Stimulated activated CD8-positive, alpha-beta memory T cell treated with anti-CD3 and anti-CD28 coated beads, Interleukin-4, amount 100 ng/mL, for 4 hours (primary cell): ENCODE measurements at regions not wholly inside any gene's neighbourhood (a gene's known extent, or its start where the extent isn't known, plus 50 kb on each side); places are given as distances from the start of the nearest gene placed in this dataset.
A peak's percentile ranks its signal among the peaks of the same experiment; 100 is the strongest.

Experiments
- DNase-seq, 2 donors: peaks; one replicate each; pipeline ENCODE4 v3.0.0-alpha.2; 2020; ENCODE audit warnings: low read depth in 2 of 2, low spot score in 1 of 2

DNA sequence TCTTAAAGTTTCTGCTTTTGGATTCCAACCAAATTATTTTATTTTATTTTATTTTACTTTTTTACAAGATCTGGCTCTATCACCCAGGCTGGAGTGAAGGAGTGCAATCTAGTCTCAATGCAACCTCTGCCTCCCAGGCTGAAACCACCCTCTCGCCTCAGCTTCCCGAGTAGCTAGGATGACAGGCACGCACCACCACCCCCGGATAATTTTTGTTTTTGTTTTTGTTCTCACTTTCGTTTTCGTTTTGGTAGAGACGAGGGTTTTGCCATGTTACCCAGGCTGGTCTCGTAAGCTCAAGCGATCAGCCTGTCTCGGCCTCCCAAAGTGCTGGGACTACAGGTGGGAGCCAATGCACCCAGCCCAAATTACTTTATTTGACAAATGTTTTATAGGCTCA is 219.8 kb downstream of the ETS1 start:
- DNase-seq: no peak

DNA sequence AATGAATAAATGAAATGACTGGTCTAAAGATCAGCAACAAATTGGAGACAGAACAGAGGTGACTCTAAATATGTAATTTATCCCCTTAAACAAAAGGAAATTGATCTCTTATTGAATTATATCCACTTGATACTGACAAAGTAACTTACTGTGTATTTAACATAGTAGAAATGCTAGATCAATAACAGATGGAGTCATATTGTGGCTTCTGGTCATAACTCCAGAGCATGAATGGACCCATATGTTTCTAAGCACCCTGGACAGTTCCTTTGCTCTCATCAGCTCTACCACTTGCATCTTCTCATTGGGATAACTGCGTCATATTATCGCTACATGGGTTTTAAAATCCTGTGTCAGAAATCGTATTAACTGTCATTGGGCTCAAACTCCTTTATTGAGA is 222.3 kb downstream of the ETS1 start:
- no peak for DNase-seq

DNA sequence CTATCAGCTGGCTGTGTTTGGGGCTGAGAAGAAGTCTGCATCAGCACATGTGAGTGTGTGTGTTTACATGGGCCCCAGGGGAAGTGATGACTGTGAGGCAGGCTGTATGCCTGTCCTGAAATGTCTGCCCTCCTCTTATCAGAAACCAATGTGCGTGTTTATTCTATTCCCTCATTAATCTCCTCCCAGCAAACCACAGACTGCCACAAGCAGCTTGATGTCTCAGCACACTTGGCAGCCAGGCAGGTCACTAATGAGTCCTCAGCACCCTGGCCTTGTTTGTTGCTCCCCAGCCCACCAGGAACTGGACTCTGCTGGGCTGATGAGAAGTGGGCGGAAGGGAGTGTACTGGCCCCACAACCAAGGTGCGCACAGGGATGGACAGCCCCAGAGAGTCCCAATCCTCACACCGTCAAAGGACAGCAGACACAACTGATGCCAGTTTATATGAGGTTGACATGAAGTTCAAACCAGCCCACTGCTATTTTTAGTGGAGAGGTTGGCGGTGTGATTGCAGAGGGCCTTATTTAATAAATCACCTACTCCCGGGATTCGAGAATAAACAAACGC is 225.8 kb downstream of the ETS1 start:
- no peak for DNase-seq

DNA sequence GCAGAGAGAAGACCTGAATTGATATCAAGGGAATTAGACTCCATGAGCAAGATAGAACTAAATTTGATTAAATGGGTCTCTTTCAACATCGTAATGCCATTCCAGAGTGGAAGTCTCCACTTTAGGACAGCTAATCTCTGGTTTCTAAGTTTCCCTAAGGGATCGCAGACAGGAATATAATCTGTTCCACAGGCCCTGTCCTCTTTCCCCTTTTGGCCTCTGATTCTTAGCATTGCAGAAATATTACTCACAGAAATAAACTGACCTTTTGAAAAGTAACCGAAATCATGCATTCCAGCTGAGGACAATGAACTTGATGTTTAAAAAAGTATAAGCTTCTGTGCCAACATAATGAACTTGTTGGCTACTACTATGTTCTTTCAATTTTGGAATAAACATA is 227.8 kb downstream of the ETS1 start:
- DNase-seq: no peak

DNA sequence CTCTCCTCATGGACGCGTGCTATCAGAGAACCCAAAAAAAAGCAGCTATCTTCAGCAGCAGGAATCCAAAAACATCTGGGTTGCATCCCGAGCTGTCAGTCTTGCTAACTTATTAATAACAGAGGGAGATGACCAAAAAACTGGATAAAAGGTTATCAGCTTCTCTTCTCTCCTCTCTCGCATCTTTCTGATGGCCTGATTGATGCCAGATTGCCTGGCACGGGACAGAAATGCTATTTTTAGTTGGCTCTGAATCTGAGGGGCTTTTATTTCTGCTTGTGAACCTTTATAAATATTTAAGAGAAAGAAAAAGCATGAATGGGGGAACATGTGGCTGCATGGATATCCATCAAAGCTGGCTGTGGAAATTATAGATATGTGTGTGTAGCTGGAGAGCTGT is 230.3 kb downstream of the ETS1 start:
- DNase-seq: no peak

DNA sequence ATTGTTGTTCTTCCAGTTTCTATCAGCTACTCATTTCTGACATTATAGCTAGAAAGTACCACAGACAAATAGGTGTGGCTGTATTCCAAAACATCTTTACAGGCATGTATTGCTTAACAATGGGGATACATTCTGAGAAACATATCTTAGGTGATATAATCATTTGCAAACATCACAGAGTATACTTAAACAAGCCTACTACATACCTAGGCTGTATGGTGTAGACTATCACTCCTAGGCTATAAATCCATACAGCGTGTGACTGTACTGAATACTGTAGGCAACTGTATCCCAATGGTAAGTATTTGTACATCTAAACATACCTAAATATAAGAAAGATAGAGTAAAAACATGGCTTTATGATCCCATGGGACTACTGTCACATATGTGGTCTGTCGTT is 231.8 kb downstream of the ETS1 start:
- no peak for DNase-seq

DNA sequence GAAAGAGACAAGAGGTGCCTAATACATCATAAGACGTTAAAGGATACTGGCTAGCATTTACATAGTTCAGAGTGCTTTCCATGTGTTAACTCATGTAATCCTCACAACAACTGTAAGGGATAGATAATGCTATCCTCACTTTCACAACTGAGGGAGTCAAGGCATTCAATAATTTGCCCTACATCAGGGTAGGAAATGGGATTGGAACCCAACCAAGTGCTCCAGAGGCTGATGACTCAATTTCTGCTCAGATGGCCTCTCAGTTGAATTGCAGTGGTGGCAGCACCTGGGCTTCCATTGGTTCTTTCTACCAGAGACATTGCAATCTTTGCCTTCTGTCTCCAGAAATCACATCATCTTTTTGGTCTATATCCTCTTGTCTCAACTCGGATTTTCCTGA is 232.9 kb downstream of the ETS1 start:
- no peak for DNase-seq

DNA sequence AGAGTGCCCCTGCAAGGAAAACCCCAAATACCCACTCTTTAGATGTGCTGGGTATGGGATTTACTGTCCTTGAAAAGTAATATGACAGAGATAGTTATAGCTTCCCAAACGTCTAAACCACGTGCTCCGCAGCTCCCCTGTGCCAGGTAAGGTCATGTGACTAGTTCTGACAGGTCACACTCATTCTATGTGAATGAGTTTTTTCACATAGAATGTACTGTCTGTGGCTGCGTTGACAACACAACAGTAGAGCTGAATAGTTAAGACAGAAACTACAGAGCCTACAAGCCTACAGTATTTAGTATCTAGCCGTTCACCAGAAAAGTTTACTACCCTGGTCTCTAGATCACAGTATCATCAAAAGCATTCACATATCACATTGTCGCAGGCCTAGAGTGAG is 236.2 kb downstream of the ETS1 start:
- no peak for DNase-seq

DNA sequence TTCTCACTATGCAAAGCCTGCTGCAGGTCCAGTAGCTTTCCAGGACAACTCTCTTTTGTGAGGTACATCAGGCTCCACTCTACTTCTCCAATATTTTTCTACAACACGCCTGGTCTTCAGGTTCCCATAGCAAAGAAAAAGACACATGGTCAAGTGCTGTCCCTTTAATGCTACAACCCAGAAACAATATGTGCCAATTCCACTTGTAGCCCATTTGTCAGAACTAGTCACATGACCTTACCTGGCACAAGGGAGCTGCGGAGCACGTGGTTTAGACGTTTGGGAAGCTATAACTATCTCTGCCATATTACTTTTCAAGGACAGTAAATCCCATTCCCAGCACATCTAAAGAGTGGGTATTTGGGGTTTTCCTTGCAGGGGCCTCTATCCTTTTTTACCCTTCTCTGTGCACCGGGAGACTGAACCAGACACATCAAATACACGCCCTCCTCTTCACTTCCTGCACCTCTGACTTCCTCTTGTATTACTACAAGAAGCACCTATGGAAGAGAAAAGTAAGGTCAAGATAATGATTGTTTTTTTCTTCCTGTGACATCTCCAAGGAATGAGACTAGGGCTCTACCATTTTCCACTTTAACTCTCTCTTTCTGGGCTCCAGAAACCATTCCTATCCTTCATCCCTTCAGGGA is 237.6 kb downstream of the ETS1 start:
- DNase-seq: no peak

DNA sequence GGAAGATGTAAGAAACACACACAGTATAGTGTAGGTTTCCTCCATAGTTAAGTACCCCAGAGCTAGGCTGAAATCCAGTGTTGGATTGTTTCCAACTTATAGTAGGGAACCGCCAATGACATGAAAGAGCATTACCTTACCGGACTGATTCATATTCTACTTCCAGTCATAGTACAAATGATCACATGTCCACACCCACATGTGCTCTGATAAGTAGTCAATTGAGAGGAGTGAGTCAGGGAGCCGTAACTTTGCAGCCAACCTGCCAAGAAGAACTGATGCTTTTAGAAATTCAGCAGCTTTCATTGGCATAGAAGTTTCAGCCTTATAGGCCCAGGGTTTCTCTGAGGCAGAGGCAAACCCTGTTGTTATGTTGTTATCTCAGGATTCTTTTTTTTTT is 240.6 kb downstream of the ETS1 start:
- no peak for DNase-seq

DNA sequence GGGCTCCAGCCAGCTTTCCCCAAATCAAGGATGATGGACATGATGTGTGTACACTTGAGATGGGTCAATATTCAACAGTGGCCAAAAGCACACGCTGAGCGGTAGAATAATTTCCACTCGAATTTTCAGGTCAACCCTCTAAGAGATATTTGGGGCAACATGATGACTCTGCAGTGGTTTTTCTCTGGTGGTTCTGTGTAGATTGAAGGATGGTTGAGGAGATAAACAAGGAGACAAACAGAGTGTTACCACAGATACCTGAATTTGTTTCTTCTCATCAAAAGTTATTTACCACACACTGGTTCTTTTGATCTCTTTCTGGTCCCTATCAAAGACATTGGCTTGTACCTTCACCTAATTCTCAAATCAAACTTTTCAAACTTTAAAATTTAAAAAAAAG is 242.0 kb downstream of the ETS1 start:
- DNase-seq: no peak

DNA sequence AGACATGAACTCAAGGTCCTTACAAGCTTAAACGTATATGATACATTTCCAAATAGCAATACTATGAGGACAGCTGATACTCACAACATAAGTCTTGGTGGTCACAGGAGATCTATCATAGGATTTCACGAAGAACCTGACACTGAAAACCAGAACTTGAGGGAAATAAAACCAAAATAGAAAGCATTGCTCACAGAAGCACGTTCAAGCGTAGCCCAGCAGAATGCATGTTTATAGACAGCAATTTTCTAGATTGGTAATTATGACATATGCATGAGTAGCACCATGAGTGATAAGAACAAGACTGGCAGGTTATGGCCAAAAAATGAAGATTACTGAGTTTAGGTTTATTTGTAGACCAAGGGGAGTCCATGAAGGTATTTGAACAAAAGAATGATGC is 243.5 kb downstream of the ETS1 start:
- DNase-seq: no peak

DNA sequence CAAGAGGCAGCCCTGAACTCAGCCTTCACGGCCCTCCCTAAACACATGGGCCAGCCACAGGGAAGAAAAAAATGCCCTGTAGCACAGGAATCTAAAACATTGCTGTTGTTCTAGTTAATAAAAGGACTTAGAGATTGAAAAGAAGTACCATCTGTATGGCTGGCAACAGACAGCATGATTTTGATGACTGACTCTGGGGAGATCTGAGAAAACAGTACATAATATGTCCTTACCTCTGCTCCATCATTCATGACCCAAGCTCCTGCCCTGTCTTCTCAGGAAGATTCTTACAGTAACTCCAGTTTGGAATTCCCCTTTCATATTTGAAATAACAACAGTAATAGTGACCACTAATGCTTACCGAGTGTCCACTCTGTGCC is 244.2 kb downstream of the ETS1 start:
- DNase-seq: no peak

DNA sequence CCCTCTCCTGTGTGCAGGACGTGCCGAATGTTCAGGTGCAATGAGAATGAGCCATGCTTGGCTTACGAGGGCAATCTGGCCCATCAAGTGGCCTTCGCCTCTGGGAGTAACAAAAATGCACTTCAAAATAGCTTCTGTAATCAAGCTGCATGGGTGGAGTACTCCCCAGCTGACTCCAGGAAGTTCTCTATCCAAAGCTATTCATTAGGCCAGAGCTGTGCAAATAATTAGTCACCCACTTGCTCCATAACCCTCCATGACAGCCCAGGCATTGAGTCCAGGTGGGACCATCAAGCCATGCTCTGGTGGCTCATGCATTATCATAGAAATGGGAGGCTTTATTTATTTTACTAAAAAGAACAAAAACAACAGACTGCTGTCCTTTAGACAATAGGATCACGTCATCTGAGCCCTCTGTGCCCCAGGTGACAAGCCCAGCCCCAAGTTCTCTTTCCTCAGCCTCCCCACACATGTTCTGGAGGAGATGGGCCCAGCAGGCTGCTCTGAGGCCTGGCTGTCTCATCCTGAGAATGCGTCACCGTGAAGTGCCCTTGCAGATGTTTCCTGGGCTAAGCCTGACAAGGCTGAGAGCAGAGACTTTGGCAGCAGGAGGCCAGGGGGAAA is 244.7 kb downstream of the ETS1 start:
- DNase-seq: no peak

DNA sequence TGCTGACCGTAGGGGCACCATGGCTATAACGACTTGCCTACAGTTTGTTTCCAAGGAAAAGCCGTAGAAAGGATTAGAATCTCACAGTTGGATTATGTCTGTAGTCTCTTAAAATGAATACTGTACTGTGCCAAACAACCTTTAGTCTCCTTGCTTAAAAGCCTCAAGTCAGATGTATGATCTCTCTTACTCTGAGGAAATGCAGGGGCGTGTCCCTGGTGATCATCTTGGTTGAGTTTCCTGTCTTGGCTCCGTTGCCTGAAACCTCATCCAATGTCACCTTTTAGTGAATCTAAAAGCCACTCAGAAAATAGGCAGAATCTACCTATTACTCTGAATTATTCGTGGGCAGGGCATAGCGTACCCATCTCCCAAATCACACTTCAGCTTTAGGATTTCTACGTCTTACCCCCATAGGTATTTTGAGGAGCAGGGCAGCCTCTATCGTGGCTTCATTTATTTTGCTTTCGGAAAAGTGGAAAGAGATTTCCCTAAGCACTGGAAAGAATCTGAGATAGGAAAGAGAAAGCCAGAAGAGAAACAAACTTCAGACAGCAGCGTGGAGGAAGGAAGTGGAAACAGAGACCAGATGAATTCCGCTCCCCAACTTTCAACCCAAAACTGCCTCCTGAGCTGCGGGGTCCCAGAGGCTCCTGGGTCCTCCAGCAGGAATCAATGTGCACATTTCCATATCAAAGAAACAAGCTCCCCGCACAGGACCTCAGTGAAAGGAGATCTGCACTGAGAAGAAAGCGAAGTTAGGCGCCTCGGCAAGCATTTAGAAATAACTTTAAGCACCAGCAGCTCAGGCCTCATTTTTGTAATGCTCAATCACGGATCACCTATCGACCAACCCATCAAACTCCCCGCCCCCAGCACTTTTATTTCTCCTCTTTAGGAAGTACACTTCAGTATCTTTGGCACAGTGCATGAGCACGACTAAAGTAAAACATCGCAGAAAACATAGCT is 245.8 kb downstream of the ETS1 start:
- DNase-seq: peak in 1 of 2 donors; percentile 22

DNA sequence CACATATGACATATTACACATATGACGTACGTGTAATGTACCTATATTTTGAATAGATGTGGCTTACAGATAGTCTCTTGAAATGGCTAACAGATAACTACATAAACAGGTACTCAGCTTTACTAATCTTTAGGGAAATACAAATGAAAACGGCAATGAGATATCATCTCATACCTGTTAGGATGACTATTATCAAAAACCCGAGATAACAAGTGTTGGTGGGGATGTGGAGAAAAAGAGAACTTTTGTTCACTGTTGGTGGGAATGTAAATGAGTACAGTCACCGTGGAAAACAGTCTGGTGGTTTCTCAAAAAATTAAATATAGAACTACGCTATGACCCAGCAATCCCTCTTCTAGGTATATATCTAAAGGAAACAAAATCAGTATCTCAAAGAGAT is 247.6 kb downstream of the ETS1 start:
- DNase-seq: no peak

DNA sequence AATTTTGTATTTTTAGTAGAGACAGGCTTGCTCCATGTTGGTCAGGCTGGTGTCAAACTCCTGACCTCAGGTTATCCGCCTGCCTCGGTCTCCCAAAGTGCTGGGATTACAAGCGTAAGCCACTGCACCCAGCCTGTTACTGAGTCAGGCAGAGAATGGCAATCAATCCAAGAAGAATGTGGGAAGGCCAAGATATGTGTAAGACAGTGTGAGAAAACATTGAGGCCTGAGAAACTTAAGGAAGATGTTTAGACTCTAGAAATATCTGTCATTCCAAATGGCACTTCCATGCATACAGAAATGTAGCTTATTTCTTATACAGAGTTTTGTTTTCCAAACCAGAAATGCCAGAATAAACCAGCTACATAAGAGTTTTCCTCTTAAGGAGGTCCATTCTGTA is 248.5 kb downstream of the ETS1 start:
- DNase-seq: no peak

DNA sequence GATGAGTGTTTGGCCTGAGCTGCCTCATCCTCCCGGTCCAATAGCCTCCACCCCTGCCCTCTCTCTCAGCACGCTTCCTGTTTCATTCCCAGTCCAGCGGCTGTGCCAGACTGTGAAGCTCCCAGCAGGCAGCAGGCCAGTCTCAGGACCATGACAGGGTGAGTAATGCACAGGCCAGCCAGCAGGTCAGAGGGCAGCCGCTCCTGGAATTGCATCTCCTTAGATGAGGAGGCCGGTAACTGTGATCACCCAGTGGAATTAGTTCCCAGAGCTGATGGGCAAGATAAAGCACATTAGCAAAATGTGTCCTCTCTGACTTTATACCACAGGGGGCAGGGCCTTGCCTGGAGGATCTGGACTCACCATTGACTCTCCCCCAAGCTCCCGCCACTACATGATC is 251.2 kb downstream of the ETS1 start:
- no peak for DNase-seq

DNA sequence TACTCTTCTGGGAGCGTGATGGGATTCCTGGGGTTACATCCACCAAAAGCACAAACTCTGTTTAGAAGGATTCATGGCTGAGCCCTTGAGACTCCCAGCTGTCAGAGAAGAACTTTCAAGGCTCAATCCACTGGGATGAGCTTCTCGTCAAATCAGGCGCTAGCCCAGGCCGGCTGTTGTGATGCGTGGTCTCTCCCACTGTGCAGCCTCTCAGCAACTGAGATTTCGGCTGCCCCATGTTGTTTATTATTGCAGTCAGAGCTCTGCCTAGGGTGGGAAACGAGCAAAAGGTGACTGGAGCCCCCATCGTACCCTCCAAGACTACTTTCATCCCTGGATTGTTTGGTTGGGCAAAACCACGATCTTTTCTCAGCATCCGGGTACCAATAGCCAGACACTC is 251.6 kb downstream of the ETS1 start:
- no peak for DNase-seq

DNA sequence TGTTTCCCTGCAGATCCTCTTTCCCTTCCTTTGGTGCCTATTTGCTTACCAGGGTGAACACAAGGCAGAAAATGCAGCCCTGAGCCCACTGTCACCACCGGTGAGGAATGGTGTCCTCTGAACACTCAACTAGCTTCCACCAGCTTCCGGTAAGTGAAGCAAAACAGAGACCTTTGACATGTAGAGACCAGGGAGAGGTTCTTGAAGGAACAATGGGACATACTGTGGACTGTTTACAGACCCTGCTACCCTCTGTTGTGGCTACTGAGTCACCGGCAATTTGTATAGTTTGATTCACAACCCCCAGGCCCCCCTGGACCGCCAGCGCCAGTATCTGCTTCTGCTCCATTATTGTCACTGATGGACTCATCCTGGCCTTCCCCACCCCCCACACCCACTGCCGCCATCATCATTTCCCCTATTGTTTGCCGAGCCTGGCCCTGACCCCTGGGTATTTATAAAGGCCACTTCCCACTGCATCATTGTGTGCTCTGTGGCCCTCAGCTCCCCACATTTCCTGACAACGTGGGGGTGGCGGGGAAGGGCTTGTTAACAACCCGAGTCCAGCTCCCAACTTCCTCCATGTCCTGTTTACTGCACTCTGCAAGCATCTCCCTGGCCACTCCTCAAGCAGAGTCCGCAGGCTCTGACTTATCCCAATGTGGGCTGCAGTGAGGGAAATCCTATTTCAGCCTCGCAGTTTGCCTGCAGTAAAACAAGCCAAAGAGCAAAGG is 252.9 kb downstream of the ETS1 start:
- DNase-seq: no peak

DNA sequence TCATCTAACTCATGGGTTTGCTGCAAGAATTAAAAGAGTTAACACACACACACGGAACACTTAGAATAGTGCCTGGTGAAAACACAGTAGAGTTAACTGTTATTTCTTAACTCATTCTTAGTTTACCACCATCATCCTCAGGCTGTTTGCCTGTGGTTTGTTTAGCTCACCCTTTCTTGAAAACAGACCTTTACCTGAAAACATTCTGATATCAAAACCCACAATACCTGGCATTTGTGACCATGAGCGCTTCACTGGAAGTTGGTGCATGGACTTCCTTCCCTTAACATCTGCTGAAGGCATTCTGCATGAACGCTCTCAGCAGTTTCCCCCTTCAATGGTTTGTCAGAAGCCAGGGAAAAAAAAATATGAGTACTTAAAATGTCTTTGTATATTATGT is 256.0 kb downstream of the ETS1 start:
- DNase-seq: no peak
